NCI-H1417 (cell line): ENCODE measurements at regions not wholly inside any gene's neighbourhood (a gene's known extent, or its start where the extent isn't known, plus 50 kb on each side); places are given as distances from the start of the nearest gene placed in this dataset.

ENCODE experiments used
- DNase-seq, 3 experiments: peaks; one replicate each; lab custom pipeline; 2025; lab: John Stamatoyannopoulos, UW

DNA sequence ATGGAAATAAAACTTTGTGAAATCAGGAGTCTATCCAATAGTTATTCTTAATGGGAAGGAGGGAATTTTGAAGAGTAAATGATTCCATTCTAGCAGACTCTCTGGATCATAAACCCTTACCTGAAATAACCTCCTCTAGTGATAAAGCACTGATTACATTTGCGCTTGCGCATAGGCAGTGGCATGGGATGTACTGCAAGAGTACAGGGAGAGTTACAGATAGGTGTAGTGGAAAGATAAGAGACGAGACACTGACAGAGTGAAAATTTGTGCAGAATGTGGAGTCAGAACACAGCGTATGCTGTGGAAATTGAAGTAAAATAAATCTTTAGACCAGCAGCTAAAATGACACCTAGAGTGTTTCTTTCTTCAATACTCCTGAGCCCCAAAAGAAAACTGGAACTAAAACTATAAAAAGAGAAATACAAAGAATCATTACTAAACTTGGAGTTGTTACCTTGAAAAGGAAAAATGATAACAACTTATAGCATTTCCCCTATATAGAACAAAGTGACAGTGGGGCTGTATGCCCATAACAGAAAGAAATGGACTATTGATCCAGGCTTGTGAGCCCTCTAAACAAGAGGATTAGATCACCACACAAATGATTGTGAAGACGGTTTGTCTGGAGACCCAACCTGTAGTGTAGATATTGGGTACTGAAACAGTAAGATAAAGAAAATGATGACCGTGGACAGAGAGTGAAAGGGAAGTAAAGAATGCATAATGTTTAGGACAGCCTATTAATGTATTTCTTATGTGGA lies 1471.2 kb upstream of the NUDT12 start:
- no peak for DNase-seq

DNA sequence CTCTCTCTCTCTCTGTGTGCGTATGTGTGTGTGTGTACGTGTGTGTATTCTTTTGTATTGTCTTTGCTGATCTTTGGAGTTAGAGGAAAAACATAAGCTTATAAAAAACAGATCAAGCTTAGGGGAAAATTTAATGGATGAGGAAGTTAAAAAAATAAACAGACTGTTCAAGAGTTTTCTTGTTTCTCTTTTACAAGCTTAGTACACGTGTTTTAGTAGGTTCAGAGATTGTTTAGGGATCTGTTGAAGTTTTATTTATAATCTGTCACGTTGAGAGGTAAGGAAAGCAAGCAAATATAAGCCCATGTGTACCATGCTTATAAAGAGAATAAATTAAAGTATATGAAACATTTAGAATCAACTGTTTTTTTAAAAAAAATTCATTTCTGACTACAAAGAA lies 1470.3 kb upstream of the NUDT12 start:
- DNase-seq: no peak

DNA sequence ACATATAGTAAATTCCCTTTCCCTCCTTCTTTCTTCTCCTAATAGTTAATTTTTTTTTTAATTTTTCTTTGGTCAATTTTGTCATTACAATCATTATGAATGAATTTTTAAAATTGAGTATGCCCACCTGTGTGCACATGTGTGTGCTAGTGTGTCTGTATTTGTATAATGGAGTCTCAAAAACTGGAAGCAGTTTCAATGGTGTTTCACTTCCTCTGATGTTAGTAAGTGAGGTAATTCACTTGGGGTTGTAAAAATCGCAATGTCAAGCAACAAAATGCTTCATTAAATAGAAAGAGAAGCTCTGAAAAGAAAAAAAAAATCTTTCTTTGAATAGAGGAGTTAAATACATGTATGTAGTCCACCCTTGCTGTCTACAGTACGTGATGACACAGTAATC lies 1467.6 kb upstream of the NUDT12 start:
- no peak for DNase-seq

DNA sequence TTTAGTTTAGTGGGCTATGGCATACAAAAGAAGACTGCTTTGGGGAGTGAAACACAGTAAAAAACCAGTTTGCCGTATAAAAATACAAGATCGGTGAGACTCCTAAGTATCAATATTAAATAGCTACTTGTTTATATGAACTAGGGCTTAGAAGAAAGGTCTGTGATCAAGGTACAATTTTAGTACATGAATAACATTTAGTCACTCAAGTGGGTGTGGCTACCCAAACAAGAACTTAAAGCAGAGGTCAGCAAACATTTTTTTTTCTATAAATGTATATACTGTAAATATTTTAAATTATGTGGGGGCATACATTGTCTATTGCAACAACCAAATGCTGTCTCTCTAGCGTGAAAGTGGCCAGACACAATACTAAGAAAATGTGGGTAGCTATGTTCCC lies 1452.5 kb upstream of the NUDT12 start:
- DNase-seq: no peak

DNA sequence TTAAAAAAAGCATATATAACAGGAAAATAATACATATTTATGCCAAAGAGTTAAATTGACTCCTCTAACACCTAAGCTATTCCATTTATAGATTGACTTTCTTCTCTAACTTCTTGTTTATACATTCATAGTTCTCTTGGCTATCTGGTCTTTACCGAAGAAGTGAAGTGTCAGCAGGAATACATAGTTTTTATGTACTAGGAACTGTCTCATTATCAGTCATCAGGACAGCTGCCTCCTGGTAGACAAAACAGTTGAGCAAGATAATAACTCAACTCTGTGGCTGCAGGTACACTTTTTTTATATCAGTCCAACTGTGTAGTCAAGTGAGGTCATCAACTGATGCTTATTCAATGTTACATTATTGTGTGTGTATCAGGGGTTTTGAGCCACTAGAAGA lies 1436.0 kb upstream of the NUDT12 start:
- DNase-seq: peak in 1 of 3 experiments; percentile 1

DNA sequence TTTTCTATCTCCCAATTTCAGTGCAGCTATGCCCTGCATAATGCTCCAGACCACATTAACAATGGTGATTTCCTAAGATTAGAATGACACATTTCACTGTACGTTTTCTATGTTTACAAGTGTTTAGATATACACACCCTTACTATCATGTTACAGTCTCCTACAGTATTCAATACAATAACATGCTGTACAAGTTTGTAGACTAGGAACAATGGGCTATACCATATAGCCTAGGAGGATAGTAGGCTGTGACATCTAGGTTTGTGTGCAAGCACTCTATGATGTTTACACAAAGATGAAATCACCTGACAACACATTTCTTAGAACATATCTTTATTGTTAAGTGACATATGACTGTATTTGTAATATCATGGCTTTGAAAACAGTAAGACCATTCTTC lies 1435.6 kb upstream of the NUDT12 start:
- peak in 1 of 3 experiments; percentile 4 for DNase-seq

DNA sequence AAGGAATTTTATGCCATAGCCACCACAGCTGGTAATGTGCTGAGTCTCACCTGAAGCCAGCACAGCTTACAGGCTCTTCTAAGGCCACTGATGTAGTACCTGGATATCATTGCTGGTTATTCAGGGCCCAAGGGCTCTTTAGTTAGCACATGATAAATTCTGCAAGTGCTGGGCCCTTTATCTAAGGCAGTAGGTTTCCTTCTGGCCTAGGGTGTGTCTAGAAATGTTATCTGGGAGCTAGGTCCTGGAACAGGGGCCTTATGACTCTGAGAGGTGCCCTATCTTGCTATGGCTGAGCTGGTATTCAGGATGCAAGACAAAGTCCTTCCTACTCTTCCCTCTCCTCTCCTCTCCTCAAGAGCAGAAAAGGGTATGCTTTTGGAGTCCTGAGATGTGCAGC lies 1424.5 kb upstream of the NUDT12 start:
- no peak for DNase-seq

DNA sequence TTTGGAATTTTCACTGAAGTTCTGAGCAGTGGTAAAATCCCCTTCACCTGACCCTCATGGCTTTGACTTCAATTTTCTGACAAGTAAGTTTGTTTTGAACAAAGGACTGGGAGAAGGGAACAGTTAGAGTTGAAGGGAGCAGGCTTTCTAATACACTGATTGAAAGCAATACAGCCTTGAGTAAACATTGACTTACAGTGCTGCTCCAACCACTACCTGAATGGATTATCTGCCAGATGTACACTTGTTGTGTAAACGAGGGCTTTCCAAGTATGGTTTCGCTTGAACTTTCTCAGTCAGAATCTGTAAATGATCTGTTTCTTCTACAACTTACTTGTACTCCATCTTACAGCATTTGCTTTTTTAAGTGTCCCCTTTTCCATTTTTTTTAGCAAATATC lies 1414.9 kb upstream of the NUDT12 start:
- DNase-seq: peak; percentile 2 to 47 (median 4)

DNA sequence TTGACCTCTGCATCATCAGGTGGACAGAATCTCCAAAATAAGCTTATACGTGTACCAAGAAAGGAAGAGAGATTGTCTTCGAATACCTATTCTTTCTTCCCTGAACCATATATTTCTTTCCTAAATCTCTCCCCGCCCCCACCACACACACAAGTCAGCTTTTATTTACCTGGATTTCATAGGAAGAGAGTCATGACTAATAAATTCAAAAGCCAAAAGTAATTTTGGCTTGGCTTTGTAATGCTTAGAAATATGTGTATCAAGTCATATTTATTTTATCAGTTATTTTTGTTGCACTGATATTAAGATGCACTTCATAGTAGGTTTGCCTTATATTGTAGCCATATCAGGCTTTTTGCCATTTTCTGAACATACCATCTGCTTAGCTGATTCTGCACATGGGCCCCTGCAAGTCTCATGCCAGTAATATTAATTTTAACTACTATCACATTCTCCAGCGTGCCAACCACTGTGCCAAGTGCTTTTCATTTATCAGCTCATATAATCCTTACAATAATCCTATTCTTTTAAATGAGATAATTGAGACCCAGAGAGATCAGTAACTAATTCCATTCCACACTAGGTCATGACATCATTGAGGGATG lies 1405.3 kb upstream of the NUDT12 start:
- no peak for DNase-seq

DNA sequence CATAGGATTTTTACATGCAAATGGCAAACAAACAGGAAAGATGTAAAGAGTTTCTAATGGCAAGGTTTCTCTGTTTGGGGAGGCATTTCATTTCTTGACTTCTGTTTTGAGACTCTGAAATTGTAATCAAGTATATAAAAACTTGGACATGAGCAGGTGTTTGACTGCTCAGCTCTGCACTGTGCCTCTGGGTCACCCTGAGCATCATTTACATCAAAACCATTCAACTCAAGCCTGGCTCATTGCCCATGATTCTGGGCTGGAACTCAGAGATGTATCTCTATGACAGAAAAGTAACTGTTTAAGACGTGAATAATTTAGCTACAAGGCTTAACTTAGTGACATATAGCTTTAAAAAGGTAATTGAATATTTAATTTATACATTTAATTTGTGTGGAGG lies 1402.4 kb upstream of the NUDT12 start:
- DNase-seq: peak in 1 of 3 experiments; percentile 1

DNA sequence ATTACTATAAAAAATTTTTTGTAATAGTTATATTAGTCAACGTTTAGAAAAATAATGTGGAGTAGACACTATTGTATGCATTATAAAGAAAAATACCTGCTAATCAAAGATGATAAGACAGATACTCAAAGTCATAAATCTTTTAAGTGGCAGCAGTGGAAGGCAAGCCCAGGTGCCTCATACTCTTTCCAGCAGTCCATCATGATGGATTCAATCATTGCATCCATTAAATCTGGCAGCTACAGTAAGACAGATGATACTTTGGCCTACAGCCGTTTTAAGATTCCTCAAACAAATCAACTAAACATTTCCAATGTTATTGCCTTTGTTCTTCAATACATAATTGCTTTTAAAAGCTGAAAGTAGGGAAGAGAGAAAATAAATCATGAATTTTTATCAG lies 1392.9 kb upstream of the NUDT12 start:
- peak in 1 of 3 experiments; percentile 8 for DNase-seq

DNA sequence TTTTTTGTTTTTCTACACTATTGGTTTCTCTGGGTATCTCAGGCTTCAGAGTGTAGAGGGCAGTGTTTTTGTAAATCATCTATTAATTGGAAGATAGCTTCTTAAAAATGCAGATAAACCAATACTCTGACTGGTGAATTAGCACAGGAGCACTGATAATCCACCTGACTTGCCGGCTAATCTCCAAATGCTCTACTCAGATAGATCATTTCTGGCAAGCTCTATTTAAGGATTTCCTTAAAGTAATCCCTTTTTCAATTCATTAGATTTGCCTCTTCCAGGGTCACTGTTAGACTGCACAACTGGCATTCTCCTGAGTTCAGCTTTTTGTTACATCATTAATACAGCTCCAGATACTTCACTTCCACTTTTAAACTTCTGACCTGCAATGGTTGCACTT lies 1390.3 kb upstream of the NUDT12 start:
- no peak for DNase-seq

DNA sequence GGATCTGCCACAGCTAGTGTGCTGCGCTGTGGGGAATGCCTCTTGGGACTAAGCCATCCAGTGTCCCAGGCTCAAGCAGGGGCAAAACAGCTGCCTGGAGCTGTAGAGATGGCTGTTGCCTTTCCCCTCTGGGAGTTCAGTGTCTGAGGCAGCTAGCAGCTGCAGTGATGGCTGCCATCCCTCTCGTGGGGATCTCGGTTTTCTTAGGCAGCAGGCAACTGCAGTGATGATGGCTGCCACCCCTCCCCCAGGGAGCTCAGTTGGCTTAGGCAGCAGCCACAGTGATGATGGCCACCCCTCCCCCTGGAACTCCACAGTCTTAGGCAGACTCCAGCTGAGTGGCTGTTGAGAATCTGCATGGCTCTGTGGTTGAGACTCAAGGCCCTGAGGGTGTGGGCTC lies 1389.2 kb upstream of the NUDT12 start:
- DNase-seq: no peak

DNA sequence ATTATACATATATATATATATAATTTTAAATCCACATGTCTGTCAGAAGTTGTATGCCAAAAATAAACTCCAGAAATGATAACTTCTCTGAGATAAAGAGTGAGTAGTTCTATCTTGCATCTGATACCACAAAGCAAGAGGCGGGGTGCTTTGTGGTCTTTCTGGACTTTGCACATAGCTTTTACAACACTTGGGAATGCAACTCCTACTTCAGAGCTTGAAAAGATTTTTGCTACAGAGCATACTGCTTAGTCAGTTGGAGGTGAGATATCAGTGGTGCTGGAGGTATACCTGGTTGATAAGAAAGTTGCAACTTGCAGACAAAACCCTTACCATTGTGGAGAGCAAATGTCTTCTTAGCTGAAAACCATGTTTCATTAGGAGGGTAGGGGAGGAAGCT lies 1384.5 kb upstream of the NUDT12 start:
- DNase-seq: no peak

DNA sequence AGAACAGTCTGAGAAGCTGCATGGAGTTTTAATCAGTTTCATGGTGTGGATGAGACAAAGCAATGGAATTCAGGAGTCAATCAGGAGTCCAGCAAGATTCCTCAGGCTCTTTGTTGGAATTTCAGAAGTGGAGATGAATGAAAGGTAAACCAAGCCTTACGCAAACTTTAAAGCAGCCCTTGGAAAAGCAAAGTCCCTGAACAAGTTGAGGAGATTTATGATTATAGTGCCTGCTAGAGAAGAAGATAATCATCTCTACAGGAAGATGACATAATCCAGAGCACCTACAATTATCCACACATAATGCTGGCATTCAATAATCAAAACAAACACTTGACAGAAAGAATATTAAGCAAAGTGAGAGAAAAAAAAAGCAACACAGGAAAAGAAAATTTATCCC lies 1380.1 kb upstream of the NUDT12 start:
- DNase-seq: peak in 2 of 3 experiments; percentile 11 to 39

DNA sequence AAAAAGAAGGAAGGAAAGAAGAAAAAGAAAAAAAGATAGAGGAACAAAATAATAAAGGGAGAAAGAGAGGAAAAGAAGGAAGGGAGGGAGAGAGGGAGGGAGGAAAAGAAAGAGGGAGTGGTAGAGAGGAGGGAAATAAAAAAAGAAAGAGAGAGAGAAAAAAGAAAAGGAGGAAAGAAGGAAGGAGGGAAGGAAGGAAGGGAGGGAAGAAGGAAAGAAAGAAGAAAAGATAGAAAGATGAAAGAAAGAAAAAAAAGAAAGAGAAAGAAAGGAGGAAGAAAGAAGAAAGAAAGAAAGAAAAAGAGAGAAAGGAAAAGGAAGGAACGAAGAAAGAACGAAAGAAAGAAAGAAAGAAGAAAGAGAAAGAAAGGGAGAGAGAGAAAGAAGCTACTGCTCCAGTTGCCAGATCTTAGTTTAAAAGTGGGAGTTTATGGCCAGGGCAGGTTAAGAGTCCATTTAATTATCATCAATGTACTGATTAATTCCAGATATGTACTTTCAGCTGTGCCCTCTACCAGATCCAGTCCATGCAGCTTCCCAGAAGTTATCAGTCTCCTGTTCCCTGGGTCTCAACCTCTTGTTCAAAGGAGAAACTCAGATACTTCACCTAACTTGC lies 1378.5 kb upstream of the NUDT12 start:
- no peak for DNase-seq

DNA sequence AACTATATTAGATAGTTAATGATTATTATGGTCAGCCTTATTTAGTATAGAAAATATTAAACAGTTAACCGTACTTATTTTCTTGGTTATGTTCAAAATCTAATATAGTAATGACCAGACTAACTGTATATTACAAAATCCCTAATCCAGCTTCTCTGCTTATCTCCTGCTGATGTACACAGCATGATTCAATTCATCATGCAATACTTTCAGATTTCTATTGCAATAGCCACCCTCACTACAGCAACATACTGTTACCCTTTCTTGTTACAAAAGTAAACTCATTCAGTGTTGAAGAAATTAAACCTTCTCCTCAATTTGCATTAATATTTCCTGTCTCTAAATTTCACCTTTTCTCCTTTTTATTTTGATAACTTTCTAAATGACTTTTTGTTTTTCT lies 1375.0 kb upstream of the NUDT12 start:
- DNase-seq: no peak

DNA sequence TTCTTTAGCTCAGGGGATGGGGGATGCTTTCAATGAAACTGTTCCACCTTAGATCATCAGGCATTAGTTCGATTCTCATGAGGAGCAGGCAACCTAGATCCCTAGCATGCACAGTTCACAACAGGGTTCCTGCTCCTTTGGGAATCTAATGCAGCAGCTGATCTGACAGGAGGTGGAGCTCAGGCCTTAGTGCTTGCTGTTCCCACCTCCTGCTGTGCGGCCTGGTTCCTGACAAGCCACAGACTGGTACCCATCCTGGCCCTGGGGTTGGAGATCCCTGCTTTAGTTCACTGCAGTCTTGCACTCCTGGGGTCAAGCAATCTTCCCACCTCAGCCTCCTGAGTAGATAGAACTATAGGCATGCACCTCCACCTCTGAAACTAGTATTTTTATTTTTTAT lies 1369.8 kb upstream of the NUDT12 start:
- no peak for DNase-seq

DNA sequence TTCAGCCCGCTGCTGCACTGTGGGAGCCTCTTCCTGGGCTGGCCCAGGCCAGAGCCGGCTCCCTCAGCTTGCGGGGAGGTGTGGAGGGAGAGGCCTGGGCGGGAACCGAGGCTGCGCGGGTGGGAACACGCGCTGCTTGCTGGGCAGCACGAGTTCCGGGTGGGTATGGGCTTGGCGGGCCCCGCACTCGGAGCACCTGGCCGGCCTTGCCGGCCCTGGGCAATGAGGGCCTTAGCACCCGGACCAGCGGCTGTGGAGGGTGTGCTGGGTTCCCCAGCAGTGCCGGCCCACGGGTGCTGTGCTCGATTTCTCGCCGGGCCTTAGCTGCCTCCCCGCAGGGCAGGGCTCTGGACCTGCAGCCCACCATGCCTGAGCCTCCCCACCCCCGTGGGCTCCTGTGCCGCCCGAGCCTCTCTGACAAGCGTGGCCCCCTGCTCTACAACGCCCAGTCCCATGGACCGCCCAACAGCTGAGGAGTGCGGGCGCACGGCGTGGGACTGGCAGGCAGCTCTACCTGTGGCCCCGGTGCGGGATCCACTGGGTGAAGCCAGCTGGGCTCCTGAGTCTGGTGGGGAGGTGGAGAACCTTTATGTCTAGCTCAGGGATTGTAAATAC lies 1366.4 kb upstream of the NUDT12 start:
- no peak for DNase-seq

DNA sequence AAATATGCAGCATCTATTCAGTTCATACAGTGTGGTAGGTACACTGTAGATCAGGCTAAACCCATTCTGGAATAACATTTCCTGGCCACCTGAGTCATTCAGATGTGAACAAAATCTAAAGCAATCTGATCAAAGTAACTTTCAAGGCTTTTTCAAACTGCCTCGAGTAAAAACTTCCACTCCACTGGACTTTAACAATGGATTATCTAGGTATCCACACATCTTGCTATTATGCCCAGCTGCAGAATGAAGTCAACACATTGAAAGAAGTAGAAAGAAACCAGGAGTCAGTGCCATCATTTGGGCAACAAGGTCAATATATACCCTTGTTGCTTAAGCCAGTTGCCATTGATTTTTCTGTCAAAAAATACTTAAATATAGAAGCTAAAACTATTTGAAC lies 1352.6 kb upstream of the NUDT12 start:
- DNase-seq: no peak

DNA sequence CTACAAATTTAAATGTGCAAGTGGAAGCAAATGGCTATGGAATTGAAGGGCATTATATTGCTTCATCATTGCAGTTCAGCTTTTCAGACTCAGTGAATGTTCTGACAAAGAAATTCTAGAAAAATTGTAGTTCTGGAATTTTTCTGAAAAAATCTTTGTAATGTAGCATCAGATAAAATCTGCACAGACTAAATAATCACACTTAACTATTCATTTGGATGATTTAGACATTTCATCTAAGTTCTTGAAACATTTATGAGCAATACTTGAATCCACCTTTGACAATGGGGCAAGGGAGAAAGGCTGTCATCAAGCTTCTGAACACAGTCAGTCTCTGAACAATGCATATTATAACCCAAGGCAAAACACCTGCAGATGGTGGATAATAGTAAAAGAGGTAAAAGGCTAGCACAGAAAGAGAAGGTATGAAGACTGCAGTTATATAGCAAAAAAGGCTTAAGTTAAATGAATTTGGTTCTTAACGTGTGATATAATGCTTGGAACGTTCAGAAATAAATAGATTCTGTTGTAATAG lies 1352.0 kb upstream of the NUDT12 start:
- DNase-seq: peak in 1 of 3 experiments; percentile 9

DNA sequence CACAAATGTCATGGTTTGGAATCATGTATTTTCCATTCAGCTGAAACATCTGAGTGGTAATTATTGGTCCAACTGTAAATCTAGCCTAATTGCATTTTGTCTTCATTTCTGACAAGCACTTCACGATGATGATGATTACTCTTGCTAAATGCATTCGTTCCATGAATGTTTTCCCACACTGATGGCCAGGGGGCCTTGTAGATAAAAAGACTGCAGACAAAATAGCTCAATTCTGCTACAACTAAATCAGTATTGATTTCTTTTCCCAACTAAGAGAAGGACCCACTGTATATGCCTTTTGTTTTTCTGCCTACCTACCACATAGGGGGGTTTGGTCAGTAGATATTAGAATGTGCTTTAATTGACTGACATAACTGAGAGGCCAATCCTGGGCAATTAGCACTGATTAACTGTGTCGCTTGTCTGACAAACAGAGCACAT lies 1351.3 kb upstream of the NUDT12 start:
- DNase-seq: peak in 2 of 3 experiments; percentile 52 to 72

DNA sequence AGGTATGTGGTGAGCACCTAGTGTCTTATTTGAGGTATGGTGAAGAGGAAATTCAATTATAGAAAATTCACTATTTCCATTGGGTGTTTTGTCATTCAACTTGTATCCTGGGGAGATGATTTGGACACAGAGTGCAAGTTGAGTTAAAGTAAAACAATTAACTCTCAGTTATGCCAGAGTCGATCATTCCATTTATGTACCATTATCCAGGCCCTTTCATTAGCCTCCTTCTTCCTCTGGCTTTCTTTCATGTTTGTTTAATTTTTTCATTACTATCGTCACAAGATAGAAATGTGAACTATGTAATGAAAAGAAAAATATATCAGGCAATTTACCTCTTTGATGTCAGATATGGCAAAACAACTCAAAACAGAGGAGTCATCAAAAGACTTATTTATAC lies 1347.2 kb upstream of the NUDT12 start:
- DNase-seq: no peak
